MM.1S (cell line): ENCODE measurements at regions not wholly inside any gene's neighbourhood (a gene's known extent, or its start where the extent isn't known, plus 50 kb on each side); places are given as distances from the start of the nearest gene placed in this dataset.

Experiments used
- CTCF ChIP-seq: fragments of 300-600 bp; sonication (generic); IDR thresholded peaks from 2 replicates; pipeline ENCODE4 v1.5.1; 2016; ENCODE audit warnings: antibody characterized with exemption, low read length, mixed read lengths
- EZH2phosphoT487 ChIP-seq: fragments of 300-600 bp; sonication (generic); IDR thresholded peaks from 2 replicates; pipeline ENCODE4 v1.6.1; 2018; ENCODE audit warnings: antibody characterized with exemption, low read length

GRCh38 chr12:28699029-28699428 lies 450.0 kb upstream of the FAR2 start:
- TF ChIP-seq CTCF (no peak), EZH2phosphoT487 (no peak)
